HepG2 (cell line): ENCODE measurements at regions not wholly inside any gene's neighbourhood (a gene's known extent, or its start where the extent isn't known, plus 50 kb on each side); places are given as distances from the start of the nearest gene placed in this dataset.

Experiments used
- ATAC-seq: fragments of 200-7000 bp; cut with Tn5 transposase; 3 replicates; pipeline ENCODE4 v1.9.1; 2020; ENCODE audit warnings: mild to moderate bottlenecking, moderate library complexity
- BruUV-seq: library from RNA; stranded (reverse); fragments of 400-500 nt; replicated peaks from 2 replicates; lab custom pipeline; 2021; lab: Mats Ljungman, UMichigan
- CTCF ChIA-PET: fragments of 300-600 bp; formaldehyde crosslinking; extraction: SDS; loops from one replicate; lab custom pipeline; 2021; ENCODE audit warnings: low total read pairs, inconsistent platforms, low intra/inter-chr PET ratio; lab: Yijun Ruan, JAX
- POLR2A ChIA-PET: fragments of 350-600 bp; sonication (Branson Sonifier 250); formaldehyde crosslinking; loops from one replicate; lab custom pipeline; 2020; ENCODE audit warnings: antibody characterized with exemption, inconsistent platforms; lab: Yijun Ruan, JAX
- DNase-seq: peaks from one replicate; pipeline ENCODE4 v3.0.0-alpha.2; 2015; ENCODE audit warnings: low spot score
- FAIRE-seq: peaks from 3 replicates; lab custom pipeline; 2011; peaks lifted over from hg19 to GRCh38; lab: Jason Lieb, UNC
- H2AFZ ChIP-seq: one replicate; pipeline ENCODE4 v1.6.1; 2011; ENCODE audit warnings: low read length, inconsistent platforms
- H3K27ac ChIP-seq: fragments of 300-600 bp; 3 replicates; pipeline ENCODE4 v1.8.0; 2011; ENCODE audit warnings: mixed run types, mild to moderate bottlenecking, mixed read lengths, low read length, inconsistent platforms; ENCODE audit not compliant: insufficient read depth; ENCODE audit errors: extremely low read length
- H3K27me3 ChIP-seq, 2 experiments: fragments of 200-600 bp in 1 of 2; 2 replicates in 1 of 2; 3 replicates in 1 of 2; pipeline versions ENCODE4 v1.6.0 to v1.8.0; 2011; ENCODE audit warnings: low read length in 2 of 2, mild to moderate bottlenecking in 2 of 2, moderate library complexity in 2 of 2, inconsistent platforms in 1 of 2; ENCODE audit not compliant: insufficient read depth in 2 of 2, control insufficient read depth in 1 of 2
- H3K36me3 ChIP-seq, 2 experiments: fragments of 200-600 bp in 1 of 2; replicated peaks in 1 of 2; 2 replicates in 1 of 2; 3 replicates in 1 of 2; pipeline versions ENCODE4 v1.5.1 to v1.8.0; 2011; ENCODE audit warnings: low read length in 2 of 2, inconsistent platforms in 1 of 2; ENCODE audit not compliant: insufficient read depth in 2 of 2, control insufficient read depth in 1 of 2
- H3K4me1 ChIP-seq: 2 replicates; pipeline ENCODE4 v1.5.1; 2012; ENCODE audit warnings: low read length, inconsistent platforms; ENCODE audit not compliant: insufficient read depth
- H3K4me2 ChIP-seq: 2 replicates; pipeline ENCODE4 v1.6.0; 2011; ENCODE audit warnings: low read depth, low read length, inconsistent platforms
- H3K4me3 ChIP-seq, 3 experiments: fragments of 200-600 bp in 1 of 3; sonication (generic), shearing (Covaris generic) in 1 of 3; replicated peaks in 1 of 3; 2 replicates each; pipeline ENCODE4 v1.5.1; 2011 to 2016; ENCODE audit warnings: low read length in 3 of 3, inconsistent platforms in 2 of 3, low read depth in 2 of 3, mild to moderate bottlenecking in 2 of 3, control low read depth in 1 of 3, mixed read lengths in 1 of 3; ENCODE audit not compliant: insufficient read depth in 1 of 3
- H3K79me2 ChIP-seq: one replicate; pipeline ENCODE4 v1.6.1; 2011; ENCODE audit warnings: low read length, inconsistent platforms; ENCODE audit not compliant: insufficient read depth
- H3K9ac ChIP-seq: 2 replicates; pipeline ENCODE4 v1.6.0; 2011; ENCODE audit warnings: mild to moderate bottlenecking, low read depth, low read length, inconsistent platforms; ENCODE audit not compliant: insufficient read depth
- H3K9me3 ChIP-seq: 2 replicates; pipeline ENCODE4 v1.5.1; 2012; ENCODE audit warnings: mild to moderate bottlenecking, low read length
- H4K20me1 ChIP-seq: 2 replicates; pipeline ENCODE4 v1.6.0; 2011; ENCODE audit warnings: inconsistent platforms, mild to moderate bottlenecking, low read length, moderate library complexity; ENCODE audit not compliant: insufficient read depth
- ELF3 ChIP-seq: IDR thresholded peaks from 2 replicates; pipeline ENCODE4 v1.6.1; 2016; ENCODE audit warnings: missing genetic modification reagents, missing compliant biosample characterization
- JUND ChIP-seq: sonication (generic); formaldehyde crosslinking; IDR thresholded peaks from 2 replicates; pipeline ENCODE4 v1.8.0; 2022; ENCODE audit warnings: mild to moderate bottlenecking, missing genetic modification reagents
- ZIK1 ChIP-seq: sonication (generic); formaldehyde crosslinking; IDR thresholded peaks from 2 replicates; pipeline ENCODE4 v1.5.0; 2020; ENCODE audit warnings: mild to moderate bottlenecking, low read depth, missing genetic modification reagents, borderline replicate concordance
- ZNF225 ChIP-seq: sonication (generic); formaldehyde crosslinking; IDR thresholded peaks from 2 replicates; pipeline ENCODE4 v1.4.0; 2020; ENCODE audit warnings: mild to moderate bottlenecking, missing genetic modification reagents
- WGBS: methylation state at CpG from one replicate; pipeline ENCODE4 v1.1.6; 2017; ENCODE audit warnings: low lambda C conversion rate; 5-methylcytosine and 5-hydroxymethylcytosine counted together
- in situ Hi-C: cut with HindIII; loops from 2 replicates; pipeline ENCODE4 v1.10.0; 2017; ENCODE audit warnings: low pct_unique_long_range_greater_than_20kb; ENCODE audit not compliant: extremely low pct_ligation_motif_present
- intact Hi-C: fragments of 100-400 bp; cut with micrococcal nuclease; formaldehyde crosslinking; loops from one replicate; pipeline ENCODE4 v1.10.0; 2022; ENCODE audit not compliant: unreplicated experiment
- TF ChIP-seq, protein P1 (sequence below): sonication (generic); formaldehyde crosslinking; IDR thresholded peaks from 2 replicates; pipeline ENCODE4 v1.5.1; 2020; ENCODE audit warnings: mild to moderate bottlenecking, missing genetic modification reagents, borderline replicate concordance
- TF ChIP-seq, protein P2 (sequence below): conservative IDR thresholded peaks from 2 replicates; pipeline ENCODE4 v1.6.1; 2018; ENCODE audit warnings: missing genetic modification reagents

DNA sequence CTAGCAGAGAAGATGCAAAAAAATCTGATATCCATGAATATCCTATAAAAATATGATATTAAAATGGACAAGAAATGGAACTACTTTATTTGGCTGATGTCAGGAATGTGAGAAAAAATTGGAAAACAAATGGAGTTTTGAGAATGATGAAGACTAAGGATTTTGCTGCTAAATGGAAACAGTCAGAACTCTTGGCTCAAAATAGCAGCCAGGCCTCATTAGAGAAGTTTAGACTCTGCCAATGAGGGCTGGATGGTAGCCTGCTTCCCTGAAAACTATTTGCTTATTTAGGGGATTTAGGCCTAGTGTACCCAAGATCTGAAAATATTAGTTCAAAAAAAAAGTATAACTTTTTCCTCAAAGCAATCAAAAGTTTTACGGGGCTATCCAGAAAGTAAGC, 458.5 kb downstream of the TFEC start:
- WGBS: 35% methylated on average over 1 of the region's 1 CpG
- BruUV-seq: no TSS peak
- in situ Hi-C loops: no loop called here
- Histone ChIP-seq H3K4me2 (no peak overlapping the region), H3K27ac (no peak overlapping the region), H3K4me1 (no peaks in the 10 kb centered on the region), H3K4me3 (no peak overlapping the region), H3K9me3 (no peaks in the 10 kb centered on the region), H2AFZ (no peak overlapping the region), H4K20me1 (no peaks in the 10 kb centered on the region), H3K79me2 (no peaks in the 10 kb centered on the region), H3K9ac (no peak overlapping the region), H3K36me3 (no peaks in the 10 kb centered on the region), H3K27me3 (no peaks in the 10 kb centered on the region)
- DNase-seq (no peak), FAIRE-seq (no peak), ATAC-seq (no peak)
- TF ChIP-seq, protein P1, sequence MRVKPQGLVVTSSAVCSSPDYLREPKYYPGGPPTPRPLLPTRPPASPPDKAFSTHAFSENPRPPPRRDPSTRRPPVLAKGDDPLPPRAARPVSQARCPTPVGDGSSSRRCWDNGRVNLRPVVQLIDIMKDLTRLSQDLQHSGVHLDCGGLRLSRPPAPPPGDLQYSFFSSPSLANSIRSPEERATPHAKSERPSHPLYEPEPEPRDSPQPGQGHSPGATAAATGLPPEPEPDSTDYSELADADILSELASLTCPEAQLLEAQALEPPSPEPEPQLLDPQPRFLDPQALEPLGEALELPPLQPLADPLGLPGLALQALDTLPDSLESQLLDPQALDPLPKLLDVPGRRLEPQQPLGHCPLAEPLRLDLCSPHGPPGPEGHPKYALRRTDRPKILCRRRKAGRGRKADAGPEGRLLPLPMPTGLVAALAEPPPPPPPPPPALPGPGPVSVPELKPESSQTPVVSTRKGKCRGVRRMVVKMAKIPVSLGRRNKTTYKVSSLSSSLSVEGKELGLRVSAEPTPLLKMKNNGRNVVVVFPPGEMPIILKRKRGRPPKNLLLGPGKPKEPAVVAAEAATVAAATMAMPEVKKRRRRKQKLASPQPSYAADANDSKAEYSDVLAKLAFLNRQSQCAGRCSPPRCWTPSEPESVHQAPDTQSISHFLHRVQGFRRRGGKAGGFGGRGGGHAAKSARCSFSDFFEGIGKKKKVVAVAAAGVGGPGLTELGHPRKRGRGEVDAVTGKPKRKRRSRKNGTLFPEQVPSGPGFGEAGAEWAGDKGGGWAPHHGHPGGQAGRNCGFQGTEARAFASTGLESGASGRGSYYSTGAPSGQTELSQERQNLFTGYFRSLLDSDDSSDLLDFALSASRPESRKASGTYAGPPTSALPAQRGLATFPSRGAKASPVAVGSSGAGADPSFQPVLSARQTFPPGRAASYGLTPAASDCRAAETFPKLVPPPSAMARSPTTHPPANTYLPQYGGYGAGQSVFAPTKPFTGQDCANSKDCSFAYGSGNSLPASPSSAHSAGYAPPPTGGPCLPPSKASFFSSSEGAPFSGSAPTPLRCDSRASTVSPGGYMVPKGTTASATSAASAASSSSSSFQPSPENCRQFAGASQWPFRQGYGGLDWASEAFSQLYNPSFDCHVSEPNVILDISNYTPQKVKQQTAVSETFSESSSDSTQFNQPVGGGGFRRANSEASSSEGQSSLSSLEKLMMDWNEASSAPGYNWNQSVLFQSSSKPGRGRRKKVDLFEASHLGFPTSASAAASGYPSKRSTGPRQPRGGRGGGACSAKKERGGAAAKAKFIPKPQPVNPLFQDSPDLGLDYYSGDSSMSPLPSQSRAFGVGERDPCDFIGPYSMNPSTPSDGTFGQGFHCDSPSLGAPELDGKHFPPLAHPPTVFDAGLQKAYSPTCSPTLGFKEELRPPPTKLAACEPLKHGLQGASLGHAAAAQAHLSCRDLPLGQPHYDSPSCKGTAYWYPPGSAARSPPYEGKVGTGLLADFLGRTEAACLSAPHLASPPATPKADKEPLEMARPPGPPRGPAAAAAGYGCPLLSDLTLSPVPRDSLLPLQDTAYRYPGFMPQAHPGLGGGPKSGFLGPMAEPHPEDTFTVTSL: no peak
- TF ChIP-seq, protein P2, sequence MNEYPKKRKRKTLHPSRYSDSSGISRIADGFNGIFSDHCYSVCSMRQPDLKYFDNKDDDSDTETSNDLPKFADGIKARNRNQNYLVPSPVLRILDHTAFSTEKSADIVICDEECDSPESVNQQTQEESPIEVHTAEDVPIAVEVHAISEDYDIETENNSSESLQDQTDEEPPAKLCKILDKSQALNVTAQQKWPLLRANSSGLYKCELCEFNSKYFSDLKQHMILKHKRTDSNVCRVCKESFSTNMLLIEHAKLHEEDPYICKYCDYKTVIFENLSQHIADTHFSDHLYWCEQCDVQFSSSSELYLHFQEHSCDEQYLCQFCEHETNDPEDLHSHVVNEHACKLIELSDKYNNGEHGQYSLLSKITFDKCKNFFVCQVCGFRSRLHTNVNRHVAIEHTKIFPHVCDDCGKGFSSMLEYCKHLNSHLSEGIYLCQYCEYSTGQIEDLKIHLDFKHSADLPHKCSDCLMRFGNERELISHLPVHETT (CRISPR knock-in tag): no peak
- TF ChIP-seq JUND (CRISPR knock-in tag): no peak
- TF ChIP-seq ZNF225 (CRISPR knock-in tag): no peak
- no peak for TF ChIP-seq ELF3
- TF ChIP-seq ZIK1: no peak
- intact Hi-C loops: no loop called here
- CTCF ChIA-PET: no interaction called here
- POLR2A ChIA-PET: no interaction called here
